DMS53 (cell line): ENCODE measurements at regions not wholly inside any gene's neighbourhood (a gene's known extent, or its start where the extent isn't known, plus 50 kb on each side); places are given as distances from the start of the nearest gene placed in this dataset.
"Not testable (repeated sequence)": the region's sequence is repeated elsewhere in the genome, so short reads cannot be mapped to it uniquely, and the experiment has no call there.

Experiments
- DNase-seq: peaks from one replicate; lab custom pipeline; 2025; lab: John Stamatoyannopoulos, UW

DNA sequence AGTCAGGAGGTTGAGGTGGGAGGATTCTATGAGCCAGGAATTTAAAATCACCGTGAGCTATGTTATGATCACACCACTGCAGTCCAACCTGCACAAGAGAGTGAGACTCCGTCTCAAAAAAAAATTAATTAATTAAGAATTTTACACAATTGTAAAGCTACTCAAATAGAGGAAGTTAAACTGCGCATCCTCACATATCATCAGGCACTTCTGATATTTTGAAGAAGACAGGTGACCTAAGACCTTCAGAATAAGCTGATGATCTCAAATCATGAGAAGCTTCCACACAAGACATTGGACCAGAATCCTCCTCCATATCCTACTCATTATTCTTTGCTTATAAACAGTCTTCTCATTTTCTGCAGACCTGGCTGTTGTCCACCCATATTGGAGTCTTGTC is 800.9 kb downstream of the TMEM121 start:
- no peak for DNase-seq

DNA sequence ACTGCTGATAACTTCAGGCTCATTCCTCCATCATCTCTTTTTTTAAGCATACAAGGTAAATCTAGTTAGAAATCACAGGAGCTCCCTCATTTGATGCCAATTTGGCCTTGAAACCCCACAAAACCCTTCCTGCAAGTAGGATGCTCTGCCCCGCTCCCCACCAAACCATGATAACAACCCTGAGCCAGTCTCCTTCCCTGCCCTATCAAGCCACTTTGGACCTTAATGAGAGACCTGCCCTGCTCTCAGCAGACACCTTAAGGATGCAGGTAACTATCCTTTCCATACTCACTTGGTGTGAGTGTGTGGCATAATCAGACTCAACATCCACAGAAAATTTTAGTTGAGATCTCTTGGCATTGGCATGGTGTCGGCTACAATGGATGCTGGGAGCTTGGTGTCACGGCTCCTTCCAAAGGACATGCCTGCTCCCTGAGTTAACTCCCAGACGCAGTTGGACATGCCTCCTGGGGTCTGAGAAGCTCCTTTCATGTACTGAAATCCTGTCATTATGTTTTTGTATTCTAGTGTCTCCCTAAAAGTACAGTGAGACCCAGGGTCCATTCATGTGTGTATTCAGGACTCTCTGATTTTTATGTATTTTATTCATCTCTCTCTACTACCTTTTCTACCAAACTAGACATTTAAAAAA is 801.4 kb downstream of the TMEM121 start:
- DNase-seq: not testable (repeated sequence)

DNA sequence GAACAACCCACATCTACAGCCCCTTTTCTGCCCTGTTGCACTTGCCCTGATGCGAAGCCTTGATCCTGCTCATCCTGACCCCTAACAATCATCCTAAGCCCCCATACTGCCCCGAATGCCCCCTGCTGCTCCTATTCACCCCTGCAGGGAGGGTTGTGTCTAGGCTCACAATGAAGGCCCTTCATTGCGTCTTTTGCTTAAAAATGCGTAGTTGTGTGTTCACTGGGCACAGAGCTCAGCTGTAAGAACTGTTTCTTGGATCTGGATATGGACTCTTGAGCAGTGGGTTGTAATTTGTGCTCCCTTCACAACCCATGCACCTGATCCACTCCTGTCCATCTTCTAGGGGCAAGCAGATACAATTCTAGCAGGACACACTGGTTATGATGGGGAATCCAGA is 802.9 kb downstream of the TMEM121 start:
- not testable (repeated sequence) for DNase-seq

DNA sequence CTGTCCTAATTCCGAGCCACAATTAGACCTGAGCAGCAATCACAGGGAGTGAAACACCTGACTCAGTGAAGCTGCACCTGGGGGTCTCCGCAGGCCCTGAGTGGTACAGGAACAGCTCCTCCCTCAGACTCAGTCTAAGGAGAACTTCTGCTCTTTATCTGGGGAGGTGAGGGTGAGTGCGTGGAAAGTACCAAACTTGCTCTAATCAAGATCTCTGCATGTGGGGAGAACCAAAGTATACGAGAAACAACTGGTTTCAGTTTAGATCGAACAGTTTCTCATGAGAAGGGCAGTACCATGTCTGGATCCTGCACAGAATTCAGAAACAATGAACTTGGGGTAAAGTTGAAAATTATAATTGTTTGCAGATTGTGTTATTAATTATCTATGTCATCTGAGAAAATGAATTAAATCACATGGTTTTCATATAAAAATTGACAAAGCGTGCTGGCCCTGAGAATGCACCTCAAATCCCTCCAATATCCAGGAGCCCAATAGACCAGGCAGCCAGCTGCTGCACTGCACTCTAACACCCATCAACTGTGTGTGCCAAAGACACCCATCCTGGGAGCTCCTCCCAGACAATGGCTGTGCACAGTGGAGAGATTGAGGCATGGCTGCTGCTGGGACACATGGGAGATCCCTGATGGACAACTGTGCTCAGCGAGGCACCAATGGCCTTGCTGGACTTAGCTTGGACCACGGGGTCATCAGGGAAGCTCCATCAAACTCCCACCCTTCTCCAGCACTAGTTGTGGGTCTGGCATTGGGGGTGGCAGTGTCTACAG is 803.8 kb downstream of the TMEM121 start:
- DNase-seq: not testable (repeated sequence)

DNA sequence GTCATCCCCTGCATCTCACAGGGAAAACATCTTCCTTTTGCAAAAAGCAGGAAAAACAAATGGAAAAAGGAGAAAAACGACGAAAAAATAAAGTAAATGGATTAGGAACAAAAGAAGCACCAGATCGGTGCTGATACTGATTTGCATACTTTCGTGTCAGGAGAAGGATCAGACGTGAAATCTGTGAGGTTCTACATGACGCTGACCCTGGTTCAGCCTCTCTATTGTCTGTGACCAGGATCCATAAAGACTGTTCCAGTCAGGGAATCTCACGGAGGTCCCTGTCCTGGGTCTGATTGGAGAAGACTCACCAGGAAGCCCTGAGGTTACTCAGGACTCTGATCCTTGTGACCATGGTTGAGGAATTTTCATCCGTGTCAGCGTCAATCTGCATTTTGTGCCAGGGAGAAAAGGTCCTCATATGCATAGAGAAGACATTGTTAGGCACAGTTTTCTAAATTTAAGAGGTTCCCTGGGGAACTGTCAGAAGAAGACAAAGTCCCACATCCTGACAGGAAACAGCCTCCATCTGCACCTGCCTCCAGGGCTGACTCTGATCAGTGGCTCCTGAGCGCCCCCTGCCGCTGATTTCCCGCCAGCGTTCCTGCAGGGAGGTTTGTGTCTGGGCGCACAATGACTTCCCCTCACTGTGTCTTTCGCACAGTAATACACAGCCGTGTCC is 808.2 kb downstream of the TMEM121 start:
- DNase-seq: not testable (repeated sequence)

DNA sequence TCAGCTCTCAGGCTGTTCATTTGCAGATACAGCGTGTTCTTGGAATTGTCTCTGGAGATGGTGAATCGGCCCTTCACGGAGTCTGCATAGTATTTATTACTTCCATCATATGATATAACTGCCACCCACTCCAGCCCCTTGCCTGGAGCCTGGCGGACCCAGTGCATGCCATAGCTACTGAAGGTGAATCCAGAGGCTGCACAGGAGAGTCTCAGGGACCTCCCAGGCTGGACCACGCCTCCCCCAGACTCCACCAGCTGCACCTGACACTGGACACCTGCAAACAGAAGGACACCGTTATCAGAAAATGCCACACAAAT is 808.7 kb downstream of the TMEM121 start:
- DNase-seq: not testable (repeated sequence)

DNA sequence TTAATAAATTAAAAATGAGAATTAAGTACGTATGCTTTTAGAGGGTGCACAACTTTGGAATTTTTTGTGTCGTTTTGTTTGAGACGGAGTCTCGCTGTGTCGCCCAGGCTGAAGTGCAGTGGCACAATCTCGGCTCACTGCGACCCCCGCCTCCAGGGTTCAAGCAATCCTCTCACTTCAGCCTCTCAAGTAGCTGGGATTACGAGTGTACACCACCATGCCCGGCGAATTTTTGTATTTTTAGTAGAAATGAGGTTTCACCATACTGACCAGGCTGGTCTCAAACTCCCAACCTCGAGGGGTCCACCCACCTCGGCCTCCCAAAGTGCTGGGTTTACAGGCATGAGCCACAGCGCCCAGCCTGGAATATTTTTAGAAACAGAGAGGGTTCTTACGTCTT is 812.4 kb downstream of the TMEM121 start:
- DNase-seq: not testable (repeated sequence)

DNA sequence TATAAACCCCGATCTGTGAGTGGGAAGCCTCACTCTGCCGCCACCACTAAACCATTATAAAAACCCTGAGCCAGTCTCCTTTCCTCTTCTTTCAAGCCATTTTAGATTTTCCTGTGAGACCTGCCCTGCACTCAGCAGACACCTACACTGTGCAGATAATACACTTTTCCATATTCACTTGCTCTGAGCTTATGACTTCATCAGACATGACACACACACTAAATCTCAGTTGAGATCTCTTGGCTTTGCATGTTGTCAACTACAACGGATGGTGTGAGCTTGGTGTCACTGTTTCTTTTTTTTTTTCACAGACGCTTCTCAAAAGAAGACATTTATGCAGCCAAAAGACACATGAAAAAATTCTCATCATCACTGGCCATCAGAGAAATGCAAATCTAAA is 814.3 kb downstream of the TMEM121 start:
- DNase-seq: not testable (repeated sequence)

DNA sequence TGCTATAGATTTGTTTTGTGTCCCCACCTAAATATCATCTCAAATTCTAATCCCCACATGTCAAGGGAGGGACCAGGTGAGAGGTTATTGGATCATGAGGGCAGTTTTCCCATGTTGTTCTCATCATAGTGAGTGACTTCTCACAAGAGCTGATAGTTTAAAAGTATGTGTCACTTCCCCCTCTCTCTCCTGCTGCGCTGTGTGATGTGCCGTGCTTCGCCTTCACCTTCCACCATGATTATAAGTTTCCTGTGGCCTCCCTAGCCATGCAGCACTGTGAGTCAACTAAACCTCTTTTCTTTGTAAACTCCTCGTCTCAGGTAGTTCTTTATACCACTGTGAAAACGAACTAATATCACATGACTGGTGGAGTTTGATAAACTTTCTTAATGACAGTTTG is 814.8 kb downstream of the TMEM121 start:
- DNase-seq: not testable (repeated sequence)

DNA sequence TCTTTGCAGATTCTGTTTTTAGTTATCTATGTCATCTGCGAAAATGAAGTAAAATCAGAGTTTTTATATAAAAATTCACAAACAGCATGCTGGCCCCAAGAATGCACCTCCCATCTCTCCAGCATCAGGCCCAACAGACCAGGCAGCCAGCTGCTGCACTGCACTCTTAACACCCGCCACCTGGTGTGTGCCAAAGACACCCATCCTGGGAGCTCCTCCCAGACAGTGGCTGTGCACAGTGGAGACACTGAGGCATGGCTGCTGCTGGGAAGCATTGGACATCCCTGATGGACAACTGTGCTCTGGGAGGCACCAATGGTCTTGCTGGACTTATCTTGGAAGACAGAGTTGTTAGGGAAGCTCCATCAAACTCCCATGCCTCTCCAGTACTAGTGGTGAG is 817.2 kb downstream of the TMEM121 start:
- DNase-seq: no peak

DNA sequence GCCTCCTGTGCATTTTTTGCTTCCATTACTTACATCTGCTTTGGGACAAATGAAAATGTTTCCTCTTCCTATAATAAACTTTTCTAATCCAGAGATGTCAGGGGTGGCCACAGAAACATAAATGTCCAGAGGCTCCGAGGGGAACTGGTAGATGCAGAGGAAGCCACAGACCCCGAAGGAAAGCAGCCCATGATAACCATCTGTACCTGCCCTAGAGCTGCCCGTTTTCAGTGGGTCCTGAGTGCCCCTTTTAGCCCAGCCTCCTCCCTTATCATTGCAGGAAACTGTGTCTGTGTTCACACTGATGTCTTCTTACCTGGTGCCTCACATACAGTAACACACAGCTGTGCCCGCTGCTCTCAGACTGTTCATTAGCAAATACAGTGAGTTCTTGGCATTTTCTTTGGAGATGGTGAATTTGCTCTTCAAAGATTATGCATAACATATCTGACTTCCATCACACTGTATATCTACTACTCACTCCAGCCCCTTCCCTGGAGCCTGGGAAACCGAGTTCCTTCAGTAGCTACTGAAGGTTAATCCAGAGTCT is 817.8 kb downstream of the TMEM121 start:
- not testable (repeated sequence) for DNase-seq

DNA sequence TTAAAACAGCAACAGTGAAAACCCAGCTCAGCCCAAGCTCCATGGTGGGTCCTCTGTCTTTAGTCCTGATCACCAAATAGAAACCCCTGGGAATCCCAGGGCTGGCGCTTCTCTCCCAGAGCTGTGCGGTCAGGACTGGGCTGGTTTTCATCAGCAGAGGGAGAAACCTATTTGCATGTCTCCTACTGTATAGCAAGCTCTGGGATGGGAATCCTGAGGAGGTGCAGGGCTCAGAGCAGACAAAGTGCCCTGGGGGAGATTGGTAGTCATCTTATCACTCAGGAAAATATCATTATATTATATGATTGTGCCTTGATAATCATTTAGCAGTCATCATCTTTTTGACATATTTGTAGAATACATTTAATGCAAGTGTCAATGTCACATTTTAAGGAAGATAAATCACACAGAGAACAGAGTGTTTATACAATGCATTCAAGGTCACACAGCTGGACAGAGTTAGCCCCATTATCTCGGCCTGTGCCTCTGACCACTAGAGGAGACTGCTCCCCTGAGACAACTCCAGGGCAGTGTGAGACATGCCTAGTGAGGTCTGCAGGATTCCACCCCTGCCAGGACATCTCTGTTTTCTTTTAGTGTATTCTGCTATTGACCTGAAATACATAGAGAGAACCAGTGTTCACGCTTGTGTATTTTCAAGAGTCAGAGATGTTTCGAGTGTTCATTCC is 818.6 kb downstream of the TMEM121 start:
- not testable (repeated sequence) for DNase-seq

DNA sequence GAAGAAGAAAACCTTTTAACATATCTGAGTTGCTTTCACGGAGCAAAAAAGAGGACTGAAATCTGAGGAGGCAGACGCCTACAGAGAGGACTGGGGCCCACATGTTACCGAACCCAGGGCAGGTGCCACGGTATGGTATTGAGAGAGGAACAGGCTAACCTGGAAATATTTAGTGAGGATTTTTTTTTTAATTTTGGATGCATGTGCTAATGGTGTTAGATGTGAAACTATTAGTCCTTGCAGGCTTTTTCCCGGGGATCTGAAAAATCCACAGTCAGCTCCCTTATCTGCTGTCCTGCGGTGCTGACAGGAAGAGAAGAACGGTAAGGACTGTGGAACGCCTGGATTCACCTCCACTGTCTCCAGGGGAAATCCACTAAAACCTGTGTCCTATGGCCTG is 819.7 kb downstream of the TMEM121 start:
- DNase-seq: no peak

DNA sequence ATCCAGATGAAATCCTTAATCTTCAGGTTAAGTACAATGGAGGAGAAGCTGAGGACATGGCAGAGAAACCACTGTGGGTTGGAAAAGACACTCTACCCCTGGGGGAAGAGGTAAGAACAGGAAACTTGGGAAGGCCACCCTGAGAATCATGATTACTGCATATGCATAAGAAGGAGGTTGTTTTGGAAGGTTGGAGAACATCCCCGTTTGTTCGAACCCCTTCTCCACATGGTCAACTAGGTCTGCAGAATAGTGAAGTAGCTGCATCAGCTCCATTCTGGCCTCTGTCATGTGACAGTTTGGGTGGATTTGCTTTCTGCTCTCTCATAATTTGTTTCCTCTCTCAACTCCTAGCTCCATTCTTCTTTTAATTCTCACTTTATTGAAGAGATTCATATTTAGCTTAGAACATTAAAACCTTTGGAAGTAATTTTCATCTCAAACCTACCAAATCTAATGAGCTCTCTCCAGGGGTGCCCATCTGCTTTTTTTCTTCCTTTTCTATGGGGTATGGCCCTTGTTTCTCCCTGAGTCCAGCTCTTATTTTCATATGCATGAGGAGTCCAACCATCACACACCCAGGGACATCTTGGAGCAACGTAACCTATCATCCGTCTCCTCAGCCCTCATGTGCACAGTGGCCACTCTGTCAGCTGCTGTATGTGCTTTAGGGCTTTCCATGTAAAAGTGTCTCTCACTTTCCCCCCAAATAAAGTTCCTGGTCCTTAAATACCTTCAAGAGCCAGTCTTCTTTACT is 820.3 kb downstream of the TMEM121 start:
- no peak for DNase-seq

DNA sequence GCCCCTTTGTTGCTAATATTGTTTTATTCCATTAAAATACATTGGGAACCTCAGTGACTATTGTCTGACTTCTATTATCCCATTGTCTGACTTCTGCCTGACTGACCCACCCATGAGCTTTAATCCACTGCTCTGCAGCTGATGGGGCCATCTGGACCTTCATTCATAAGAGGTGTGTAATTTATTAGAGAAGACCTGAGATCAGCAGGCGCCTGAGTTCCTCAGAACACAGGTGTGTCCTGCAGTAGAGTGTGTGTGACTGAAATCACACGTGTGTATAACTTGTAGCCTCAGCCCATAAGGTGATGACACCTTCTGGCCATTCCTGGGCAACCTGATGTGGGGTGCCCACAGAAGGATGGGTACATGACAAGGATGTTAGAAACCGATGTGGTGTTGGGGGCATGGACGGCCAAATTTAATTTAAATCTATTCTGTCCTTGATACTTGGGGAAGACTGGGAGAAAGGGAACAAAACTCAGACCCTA is 821.0 kb downstream of the TMEM121 start:
- no peak for DNase-seq

DNA sequence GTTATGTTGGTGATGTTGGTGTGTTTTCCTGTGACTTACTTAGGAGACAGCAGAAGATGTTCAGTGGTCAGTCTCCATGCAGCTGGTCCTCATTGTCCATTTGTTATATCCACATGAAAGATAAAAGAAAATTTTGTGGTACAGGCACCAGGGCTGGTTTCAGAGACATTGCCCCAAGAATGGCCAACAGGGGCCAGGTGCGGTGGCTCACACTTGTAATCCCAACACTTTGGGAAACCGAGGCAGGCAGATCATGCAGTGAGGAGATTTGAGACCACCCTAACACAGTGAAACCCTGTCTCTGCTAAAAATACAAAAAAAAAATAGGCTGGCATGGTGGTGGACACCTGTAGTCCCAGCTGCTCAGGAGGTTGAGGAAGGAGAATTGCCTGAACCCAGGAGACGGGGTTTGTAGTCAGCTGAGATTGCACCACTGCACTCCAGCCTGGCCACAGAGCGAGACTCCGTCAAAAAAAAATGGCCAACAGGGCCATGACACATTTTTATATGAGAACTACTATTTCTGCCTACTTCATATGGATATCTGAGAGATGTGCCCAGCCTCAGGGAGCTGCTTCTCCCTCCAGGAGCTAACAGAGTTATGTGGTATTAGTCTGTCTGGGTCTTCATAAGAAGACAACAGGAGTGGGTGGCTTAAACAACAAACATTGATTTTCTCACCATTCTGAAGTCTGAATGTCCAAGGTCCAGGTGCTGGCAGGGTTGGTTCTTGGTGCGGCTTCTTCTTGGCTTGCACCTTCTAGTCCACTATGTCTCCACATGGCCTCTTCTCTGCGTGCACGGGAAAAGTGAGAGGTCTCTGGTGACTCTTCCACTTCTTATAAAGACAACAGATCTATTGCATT is 821.7 kb downstream of the TMEM121 start:
- DNase-seq: no peak

DNA sequence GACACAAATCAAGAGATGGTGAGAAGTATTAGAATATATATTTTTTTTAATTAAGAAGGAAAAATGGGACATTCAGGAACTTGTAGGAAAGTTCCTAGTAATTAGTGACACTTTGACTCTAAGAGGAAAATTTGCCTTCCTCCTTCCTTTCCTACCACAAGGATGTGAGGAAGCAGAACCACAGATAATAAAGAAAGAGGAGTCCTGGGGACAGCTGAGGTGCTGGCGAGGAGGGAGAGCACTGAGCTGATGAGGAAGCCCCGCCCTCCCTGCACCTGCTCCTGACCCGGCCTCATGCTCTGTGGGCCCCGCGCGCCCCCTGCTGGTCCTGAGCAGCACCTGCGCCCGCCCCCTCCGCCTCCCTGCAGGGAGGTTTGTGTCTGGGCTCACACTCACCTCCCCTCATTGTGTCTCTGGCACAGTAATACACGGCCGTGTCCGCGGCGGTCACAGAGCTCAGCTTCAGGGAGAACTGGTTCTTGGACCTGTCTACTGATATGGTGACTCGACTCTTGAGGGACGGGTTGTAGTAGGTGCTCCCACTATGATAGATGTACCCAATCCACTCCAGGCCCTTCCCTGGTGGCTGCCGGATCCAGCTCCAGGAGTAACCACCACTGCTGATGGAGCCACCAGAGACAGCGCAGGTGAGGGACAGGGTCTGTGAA is 822.6 kb downstream of the TMEM121 start:
- not testable (repeated sequence) for DNase-seq

DNA sequence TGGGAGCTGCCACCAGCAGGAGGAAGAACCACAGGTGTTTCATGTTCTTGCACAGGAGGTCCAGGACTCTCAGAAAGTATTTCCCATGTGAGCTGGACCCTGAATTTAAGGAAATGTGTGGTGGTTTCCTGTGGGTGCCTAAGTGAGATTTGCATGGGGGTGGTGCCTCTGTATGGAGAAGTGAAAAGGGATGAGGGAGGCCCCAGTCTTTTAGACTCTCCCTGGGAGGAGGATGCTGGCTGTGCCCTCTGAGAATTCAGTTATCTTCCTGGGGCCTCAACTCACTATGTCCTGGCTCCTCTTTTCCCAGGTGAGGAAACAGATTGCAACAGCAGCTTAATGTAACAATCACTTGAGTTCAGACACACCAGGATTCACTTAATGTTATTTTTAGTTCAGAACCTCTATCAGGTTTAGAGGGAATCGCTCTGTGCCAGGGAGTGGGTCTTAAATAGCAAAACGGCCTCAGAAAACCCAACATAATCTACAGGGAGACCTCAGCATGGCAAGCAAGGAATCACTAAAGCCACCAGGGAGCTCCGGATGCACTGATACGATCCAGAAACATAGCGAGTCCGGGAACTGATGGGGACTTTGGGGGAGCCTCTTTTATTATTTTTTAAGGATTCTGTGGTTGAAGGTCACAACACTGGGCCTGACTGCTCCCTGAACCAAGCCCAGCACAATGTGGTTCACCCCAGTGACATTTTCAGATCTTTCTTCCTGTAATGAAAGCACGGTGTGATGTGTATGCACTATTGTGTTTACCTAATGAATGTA is 823.5 kb downstream of the TMEM121 start:
- DNase-seq: not testable (repeated sequence)
